SKM-1 (cell line): ENCODE measurements at regions not wholly inside any gene's neighbourhood (a gene's known extent, or its start where the extent isn't known, plus 50 kb on each side); places are given as distances from the start of the nearest gene placed in this dataset.
"Not testable (repeated sequence)": the region's sequence is repeated elsewhere in the genome, so short reads cannot be mapped to it uniquely, and the experiment has no call there.

Experiments
- DNase-seq: peaks from one replicate; lab custom pipeline; 2025; ENCODE audit not compliant: unreplicated experiment; lab: John Stamatoyannopoulos, UW

DNA sequence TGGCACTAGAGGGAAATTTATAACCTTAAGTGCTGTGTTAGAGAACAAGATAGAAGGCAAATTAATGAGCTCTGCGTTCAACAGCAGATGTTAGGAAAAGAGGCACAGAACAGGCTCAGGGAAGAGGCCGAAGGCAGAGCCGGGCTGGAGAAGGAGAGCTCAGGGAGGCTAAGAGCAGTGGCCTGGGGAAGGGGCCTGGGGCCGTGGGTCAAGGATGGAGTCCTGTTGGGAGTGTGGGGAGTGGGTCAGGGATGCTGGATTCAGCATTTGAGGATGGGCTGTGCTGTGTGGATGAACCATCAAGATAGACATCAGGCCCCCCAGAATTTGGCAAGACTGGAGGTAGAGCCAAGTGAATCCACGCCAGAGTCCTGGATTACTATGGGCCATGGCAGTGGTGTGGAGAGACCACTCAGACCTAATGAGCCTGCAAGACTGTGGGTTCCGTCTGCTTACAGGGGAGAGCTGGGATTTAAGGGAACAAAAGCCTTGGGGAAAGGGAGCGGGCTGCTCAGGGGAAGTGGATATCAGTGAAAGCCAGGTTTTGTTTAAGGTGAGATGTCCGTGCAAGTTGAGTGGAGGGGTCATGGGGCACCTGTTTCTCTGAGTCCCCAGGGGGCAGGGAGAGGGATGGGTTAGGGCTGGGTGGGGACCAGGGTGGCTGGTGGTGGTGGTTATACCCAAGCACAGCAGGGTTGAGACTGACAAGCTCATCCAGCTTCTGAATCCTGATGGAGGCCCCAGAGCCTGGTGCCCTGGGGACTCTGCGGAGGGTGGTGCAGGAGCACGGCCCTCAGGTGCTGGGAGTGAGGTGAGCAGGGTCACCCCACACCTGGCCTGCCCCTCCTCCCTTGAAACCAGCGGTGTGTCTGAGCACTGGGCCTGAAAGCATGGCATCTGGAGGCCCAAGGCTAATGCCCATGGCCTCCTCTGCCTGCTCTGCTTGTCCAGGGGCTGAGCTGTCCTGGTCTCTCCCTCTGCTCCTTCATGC is 101.7 kb downstream of the BMS1 start:
- DNase-seq, result no peak

DNA sequence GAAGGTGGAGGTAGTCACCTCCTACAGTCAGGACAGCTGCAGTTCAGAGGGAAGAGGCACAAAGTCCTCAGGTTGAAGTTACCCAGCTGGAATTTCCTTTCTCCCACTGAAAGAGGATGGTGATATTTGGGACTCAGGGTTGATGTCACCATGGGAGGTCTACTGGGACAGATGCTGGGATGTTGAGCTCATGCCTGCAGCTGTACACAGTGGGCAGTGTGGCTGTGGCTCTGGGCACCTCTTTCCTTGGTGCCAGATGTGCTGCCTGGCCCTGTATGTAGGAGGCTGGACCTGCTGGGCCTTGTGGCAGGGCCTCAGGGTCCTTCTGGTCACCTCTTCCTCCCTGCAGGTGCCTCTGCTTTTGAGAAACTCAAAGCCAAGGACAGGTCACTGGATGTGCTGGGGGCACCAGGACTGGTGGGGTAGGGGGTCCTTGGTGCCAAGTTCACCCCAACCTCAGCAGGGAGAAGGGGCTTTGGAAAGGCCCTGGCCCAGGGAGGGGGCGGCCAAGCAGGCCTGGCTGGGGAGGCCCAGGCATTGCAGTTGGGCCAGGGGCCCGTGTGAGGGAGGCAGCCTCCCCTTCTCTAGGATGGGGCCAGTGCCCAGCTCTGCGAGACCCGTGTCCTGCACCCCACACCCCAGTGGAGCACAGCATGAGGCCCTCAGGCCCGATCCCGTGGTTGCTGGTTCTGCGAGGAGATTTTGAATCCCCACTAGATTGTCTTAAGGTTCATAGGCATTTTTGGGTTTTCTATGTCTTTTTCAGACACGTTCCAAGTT is 103.1 kb downstream of the BMS1 start:
- DNase-seq, result no peak

GRCh38 chr10:42887734-42888503 is 105.3 kb downstream of the BMS1 start:
- DNase-seq, result no peak

DNA sequence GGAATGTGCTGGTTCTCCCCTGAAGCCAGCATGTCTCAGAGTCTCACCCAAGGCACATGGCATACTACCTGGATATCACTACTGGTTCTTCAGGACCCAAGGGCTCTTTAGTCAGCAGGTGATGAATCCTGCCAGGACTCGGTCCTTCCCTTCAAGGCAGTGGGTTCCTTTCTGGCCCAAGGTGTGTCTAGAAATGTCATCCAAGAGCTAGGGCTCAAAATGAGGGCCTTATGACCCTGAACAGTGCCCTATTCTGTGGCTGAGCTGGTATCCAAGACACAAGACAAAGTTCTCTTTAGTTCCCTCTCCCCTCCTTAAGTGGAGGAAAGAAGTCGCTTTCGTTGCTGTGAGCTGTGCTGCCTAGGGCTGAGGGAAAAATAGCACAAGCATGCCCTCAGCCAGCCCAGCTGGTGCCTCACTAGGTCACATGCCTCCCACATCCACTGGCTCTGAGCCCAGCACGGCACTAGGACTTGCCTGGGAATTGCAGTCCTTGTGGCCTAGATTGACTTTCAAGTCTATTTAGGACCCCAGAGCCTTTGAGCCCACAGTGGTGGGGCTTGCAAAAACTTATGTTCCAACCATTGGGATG is 106.0 kb downstream of the BMS1 start:
- DNase-seq, result no peak

- no peak for DNase-seq
These were observed 114.1 kb downstream of the BMS1 start for GRCh38 chr10:42896735-42897134.

- no peak for DNase-seq
These were observed 115.7 kb downstream of the BMS1 start for GRCh38 chr10:42898037-42898960.

DNA sequence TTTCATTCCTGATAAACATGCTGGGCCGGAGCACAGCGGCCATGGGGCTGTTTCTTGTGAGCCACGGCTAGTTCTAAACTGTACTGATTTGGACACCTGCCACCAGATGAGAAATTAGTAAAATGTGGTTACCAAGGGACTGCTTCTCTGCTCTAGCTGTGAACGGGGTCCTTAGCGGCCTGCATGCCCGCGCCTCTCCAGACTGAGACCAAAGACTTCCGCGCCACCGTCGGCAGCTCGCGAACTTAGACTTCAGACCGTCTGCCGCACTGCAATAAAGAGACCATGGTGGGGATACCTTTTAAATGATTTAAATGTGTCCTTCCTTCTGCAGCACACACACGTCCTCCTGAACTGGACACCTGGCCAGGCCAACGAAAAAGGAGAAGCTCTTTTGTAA is 116.4 kb downstream of the BMS1 start:
- no peak for DNase-seq

DNA sequence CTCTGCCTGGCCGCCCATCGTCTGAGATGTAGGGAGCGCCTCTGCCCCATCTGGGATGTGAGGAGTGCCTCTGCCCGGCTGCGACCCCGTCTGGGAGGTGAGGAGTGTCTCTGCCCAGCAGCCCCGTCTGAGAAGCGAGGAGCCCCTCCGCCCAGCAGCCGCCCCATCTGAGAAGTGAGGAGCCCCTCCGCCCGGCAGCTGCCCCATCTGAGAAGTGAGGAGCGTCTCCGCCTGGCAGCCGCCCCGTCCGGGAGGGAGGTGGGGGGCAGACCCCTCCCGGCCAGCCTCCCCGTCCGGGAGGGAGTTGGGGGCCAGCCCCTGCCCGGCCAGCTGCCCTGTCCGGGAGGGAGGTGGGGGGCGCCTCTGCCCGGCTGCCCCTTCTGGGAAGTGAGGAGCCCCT is 117.8 kb downstream of the BMS1 start:
- DNase-seq, result not testable (repeated sequence)

DNA sequence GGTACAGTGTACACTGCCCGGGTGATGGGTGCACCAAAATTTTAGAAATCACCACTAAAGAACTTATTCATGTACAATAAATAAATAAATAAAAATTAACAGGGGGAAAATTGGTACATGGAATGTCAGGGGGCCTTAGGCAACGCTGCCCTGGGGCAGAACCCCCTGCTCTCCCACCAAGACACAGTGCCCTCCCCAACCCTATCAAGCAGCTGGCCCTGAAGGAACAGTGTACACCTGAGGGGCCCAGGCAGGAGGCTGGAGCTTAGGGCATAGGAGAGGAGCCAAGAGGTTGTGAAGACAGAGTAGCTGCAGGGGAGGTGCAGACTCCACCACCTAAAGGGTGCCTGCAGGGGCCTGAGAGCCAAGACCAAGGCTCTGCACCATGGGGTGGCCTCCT is 128.8 kb downstream of the BMS1 start:
- DNase-seq, result no peak

- DNase-seq, result no peak
These were observed 134.4 kb downstream of the BMS1 start for GRCh38 chr10:42916974-42917373.

GRCh38 chr10:42917821-42918220 is 135.2 kb downstream of the BMS1 start:
- DNase-seq, result no peak

DNA sequence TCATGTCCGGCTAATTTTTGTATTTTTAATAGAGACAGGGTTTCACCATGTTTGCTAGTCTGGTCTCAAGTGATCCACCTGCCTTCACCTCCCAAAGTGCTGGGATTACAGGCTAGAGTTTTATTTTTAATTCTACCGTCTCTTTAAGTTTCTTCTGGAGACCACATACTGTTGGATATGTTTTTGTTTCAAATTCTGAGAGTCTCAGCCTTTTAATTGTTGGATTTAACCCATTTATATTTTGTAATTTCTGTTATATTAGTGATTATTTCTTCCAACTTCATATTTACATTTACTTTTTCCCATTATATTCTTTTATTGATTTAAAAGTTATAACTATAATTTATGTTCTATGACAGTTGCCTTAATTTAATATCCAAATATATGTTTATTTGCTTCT is 139.4 kb downstream of the BMS1 start:
- no peak for DNase-seq

GRCh38 chr10:42924484-42924883 is 141.9 kb downstream of the BMS1 start:
- DNase-seq, result no peak

GRCh38 chr10:42926843-42927242 is 144.2 kb downstream of the BMS1 start:
- DNase-seq, result no peak

DNA sequence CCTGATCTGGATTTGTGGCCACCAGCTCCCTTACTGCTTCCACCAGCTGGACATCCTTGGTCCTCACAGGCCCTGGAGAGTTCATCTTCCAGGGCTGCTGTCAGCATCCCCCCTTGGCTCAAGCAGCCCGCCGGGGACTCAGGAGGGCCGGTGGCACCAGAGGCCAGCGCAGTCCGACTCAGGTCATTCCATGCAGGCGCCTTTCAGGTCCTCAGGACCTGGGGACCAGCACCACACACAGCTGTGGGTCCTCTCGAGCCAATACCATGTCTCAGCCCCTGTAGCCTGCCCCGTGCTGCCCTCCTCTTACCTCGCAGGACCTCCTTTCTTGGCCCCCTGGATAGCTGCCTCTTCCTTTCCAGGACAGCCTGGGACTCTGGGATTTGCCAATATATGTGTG is 145.5 kb downstream of the BMS1 start:
- DNase-seq, result no peak

DNA sequence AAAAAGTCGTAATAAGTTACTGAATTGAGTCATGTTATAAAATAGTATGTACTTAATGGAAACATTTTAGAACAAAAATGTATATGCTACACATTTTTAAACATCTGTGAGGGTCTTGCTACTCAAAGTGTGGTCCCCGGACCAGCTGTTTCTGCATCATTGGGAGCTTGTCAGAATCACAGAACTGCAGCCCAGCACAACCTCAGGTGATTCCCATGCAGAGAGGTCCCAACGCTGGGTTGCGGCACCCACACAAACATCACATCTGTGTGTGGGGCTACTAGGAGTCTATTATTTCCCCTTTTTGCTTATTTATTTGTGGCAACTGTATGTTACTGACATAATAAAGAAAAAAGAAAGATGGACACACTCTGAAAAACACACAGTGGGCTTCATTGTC is 146.6 kb downstream of the BMS1 start:
- DNase-seq, result no peak

- no peak for DNase-seq
These were observed 146.9 kb upstream of the RET start for GRCh38 chr10:42929993-42930392.

DNA sequence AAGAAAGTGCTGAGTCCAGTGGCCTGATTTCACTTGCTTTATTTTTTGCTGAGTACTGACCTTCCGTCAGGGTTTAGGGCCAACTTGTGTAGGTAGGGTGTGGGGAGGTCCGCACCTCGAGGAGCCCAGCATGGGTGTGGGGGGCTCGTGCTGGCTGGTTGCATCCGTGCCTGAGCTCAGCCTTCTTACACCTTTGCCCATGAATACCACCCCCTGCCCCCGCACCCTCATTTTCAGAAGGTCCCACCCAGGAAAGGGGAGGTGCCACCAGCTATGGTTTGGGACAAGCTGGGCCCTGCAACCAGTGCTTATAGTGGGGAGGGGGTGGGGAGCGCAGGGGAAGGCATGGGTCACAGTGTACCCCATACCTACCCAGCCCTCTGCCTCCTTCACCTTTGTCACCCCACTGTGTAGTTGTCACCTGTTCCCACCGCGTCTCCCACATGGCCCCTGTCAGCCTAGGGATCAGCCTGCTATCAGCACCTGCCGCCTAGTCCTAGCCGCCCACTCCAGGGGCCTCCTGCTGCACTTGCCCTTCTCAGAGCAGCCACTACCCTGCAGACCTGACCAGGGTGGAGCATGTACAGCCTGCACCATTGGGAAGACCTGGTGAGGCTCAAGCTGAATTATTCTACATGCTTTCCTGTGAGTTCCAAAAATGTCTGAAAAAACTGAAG is 146.2 kb upstream of the RET start:
- DNase-seq, result no peak

DNA sequence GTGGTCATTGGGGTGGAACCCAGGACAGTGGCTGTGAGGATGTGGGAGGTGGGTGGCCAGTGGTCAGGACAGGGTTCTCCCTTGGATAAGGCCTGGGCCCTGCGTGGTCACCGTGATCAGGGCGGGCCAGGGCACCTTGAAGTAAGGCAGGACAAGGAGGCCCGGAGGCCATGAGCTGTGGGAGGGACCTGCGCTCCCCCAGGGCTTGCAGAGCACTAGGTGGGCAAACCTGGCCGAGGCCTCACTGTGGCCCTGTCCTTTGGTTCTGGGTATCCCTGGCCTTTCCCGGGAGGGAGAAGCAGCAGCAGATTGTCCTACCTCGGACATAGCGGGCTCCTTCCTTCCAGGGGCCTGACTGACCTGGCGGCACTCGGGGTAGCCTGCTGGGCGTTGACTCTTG is 144.8 kb upstream of the RET start:
- DNase-seq, result no peak
